ENCODE measurements at regions not wholly inside any gene's neighbourhood (a gene's known extent, or its start where the extent isn't known, plus 50 kb on each side); places are given as distances from the start of the nearest gene placed in this dataset.

DNA sequence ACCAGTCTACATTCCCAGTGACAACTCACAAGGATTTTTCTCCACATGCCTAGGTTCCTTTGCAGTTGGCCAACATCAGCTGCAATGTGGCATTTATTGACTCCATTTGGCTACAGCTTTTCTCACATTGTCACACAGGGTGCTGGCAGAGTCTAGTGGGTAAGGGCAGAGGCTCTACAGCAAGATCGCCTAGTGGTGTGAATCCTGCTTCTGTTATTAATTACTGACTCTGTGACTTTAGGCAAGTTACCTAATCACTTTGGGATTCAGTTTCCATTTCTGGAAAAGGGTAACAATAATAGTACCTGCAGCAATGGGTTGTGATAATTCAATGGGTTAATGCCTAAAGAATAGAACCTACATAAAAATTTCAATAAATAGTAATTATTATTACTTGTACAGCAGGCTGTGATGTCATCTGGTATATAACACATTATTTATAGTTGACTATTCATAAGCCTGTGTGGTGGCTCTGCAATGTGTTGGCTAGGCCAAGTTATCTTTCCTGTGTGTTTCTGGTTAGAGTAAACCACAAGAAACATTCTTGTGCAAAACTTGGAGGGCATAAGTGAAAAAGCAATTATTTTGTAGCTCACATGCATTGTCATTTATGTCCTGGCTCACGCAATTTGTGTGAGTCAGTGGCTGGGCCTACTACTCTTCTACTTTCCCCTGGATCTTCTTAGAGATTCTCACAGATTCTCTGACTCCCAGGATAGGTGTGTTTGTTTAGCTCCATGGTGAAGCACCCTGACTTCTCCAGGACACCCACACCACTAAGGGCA, 59.5 kb downstream of the PTGS2 start:
- ATAC-seq (no peak), DNase-seq (no peak)
- intact Hi-C loops (cut with micrococcal nuclease), result no loop called here

DNA sequence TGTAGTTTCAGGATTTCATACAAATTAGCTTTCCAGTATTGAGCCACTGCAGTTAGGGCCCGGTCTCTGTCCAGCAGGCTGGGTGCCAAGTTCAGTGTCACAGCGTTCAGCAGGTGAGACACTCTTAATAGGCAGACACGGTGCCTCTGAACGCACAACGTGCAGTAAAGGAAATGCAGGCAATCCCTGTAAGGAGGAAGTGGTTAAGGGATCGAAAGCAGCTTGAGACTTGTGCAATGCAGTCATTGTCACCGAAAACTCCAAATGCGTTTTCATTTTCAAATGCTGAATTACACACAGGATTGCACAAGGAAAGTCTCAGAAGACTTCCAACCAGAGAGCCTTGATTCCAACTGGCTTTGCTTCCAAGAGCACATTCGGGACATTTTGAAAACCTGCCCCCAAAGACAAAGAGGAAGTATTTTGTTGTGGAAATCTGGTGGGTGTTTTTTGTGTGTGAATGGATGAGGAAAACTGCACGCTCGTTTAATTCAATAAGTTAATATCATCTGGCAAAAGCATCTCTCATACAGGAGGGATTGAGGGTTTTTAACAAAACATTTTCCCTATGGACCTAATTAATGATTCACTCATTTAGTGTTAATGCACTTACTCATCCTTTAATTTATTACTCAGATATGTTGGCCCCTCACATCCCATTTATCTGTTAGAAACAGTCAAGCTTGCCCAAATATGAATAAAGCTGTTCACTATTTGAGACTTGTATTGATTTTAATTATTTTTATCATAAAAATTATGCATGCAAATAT, 61.6 kb downstream of the PTGS2 start:
- ATAC-seq (peak; percentile 88), DNase-seq (peak; percentile 56)
- intact Hi-C loops (cut with micrococcal nuclease), result no loop called here

DNA sequence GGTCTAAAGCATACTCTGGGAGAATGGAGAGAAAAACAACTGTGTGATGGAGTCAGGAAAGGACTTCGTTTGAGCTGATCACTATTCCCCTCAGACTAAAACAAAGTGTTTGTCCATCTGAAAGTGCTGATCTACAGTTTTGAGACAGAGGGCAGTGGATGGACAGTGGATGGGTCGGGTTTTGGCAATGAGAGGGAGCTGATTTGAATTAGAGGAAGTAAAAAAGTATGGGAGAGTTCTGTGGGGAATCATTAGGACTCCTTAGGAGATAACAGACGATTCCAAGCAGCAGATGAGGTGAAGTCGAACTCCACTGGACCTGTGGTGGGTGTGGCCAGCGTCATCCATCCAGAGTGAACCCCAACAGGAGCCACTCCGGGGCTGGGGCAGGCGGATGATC, 62.3 kb downstream of the PTGS2 start:
- ATAC-seq (peak; percentile 39), DNase-seq (no peak)
- intact Hi-C loops (cut with micrococcal nuclease), result no loop called here

DNA sequence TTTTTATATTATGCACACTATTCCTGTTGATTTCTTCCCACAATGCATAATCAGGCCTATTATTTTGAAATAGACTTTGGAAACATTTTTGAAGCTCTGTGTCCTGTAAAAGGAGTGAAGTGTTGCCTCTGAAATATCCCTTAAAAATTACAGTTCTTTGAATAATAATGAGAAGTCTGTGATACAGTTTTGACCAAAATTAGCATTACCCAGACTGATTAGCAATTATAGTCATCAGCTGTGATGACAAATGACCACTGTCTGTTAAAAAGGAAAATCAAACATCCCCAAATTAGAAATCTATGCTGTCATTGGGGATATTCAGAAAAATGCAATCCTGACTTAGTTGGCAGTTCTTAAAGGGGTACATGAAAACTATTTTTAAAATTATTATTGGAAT, 63.7 kb downstream of the PTGS2 start:
- intact Hi-C loops (cut with micrococcal nuclease), result no loop called here
- DNase-seq, result no peak
- no peak for ATAC-seq

DNA sequence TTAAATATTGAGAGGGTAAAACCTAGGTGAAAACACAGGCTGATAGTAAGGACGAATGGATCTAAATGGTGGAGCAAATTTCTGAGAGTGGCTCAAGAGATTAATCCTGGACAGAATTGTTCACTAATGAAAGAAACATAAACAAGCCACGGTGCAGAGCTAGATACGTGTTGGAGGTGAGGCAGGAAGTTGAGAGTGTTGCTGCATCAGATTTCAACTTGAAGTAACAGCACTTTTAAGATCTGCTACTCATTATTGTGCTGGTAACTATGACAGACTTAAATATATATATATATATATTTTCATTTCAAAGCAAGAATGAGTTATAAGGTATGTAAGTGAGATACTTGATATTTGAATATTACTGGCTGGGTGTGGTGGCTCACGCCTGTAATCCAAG, 64.9 kb downstream of the PTGS2 start:
- ATAC-seq, result no peak
- intact Hi-C loops (cut with micrococcal nuclease), result no loop called here
- no peak for DNase-seq

DNA sequence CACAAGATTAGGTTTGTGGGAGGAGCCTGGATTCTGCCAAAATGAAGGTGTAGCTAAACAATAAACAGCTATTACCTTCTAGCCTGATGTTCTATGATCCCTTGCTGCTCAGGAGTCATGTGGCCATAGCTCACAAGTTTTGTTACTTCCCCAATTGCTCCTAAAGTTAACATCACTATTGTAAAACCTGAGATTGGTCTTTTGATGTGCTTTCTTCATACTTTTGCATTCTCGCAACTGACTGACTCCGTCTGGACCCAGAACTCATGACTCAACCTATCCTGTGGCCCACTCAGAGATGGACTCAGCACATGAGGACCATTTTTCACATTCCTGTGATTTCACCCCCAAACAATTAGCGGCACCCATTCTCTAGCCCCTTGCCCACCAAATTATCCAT, 69.1 kb downstream of the PTGS2 start:
- ATAC-seq, result no peak
- intact Hi-C loops (cut with micrococcal nuclease), result no loop called here
- DNase-seq, result no peak

DNA sequence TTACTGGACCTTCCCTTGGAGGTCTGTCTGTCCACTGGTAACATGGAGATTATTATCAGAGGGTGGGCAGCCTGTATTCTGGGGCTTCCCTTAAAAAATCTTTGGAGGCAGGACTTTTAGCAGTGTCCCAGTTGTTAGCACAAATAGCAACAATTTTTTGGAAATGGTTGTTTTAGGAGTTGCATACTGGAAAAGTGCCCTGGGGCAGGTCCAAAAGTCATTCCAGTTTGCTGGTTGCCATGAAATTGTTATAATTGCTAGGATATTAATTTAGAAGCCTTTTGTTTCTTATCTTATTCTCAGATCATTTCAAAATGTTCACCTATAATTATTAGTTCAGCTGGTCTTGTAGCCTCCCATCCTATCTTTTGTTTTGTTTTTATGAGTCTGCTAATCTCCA, 71.0 kb downstream of the PTGS2 start:
- ATAC-seq (no peak), DNase-seq (no peak)
- intact Hi-C loops (cut with micrococcal nuclease), result loop anchor here (5.0 kb wide), 1 partner anchor 378 kb away; no protein-coding TSS in a partner anchor

DNA sequence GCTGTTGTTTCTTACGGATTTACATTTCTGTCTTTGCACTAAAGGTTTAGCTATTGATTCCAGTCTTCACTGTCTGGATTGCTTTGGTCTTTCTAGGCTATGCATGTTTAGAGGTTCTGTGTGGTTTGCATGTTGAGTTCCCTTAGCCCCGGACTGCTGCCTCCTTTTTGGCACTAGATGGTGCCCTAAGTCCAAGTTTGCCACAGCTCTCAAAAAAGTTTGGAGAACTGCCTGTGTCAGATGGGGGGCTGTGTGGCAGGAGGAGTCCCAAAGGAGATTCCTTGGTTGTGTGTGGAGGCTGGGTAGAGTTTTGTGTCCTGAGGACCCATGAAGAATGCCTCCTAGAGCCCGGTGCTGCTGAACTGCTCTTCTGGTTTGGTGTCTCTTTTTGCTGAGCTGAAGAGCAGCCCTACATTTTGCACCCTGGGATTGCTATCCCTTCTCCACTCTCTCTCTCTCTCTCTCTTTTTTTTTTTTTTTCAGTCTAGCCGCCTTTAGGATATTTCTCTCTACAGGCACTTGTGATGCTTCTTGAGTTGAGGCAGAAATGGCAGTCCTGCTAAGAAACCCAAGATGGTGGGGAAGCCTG, 74.4 kb downstream of the PTGS2 start:
- ATAC-seq (peak; percentile 74), DNase-seq (no peak)
- intact Hi-C loops (cut with micrococcal nuclease), result loop anchor here (5.0 kb wide), 1 partner anchor 381 kb away; no protein-coding TSS in a partner anchor

DNA sequence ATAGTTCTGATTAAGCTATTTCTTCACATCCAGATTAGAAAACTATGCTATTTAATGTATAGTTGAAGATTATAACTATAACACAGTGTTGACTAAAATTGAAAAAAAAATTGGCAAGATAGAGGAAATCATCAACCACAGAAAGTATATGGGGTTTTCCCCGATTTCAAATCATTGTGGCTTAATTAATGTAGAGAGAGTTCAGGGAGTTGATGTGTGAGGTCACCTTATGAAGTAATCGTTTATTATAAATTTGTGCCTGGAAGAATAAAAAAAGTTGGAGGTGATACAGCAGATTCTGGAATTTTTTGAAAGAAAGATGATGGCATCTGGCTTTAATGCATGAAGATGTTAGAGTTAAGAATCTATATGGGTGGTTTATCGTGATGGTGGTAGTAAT, 84.3 kb downstream of the PTGS2 start:
- DNase-seq (no peak), ATAC-seq (no peak)
- intact Hi-C loops (cut with micrococcal nuclease), result no loop called here

DNA sequence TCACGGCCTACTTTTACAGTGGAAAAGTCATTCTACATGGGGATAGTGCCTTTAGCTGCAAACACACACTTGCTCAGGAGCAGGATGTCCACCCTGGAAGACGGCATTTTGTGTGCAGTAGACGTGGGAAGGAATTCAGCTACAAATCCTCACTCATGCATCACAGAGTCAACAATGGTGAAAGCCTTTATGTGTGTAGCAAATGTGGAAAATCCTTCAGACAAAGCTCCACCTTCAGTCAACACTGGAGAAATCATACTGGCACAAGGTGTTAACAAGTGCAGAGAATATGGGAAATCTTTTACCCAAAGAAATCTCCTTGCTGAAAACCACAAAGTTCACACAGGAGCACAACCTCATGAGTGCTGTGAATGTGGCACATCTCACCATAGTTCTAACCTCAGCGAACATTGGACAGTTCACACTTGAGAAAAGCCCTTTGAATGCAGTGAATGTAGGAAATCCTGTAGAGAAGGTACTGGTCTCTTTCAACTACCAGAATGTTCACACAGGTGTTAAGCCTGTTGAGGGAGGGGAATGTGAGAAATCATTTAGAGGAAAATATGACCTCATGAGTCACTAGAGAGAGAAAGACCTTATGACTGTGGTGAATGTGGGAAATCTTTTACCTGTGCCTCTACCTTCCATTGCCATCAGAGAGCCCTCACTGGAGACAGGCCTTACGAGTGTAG, 101.8 kb downstream of the PTGS2 start:
- DNase-seq, result no peak
- intact Hi-C loops (cut with micrococcal nuclease), result no loop called here
- ATAC-seq, result no peak

DNA sequence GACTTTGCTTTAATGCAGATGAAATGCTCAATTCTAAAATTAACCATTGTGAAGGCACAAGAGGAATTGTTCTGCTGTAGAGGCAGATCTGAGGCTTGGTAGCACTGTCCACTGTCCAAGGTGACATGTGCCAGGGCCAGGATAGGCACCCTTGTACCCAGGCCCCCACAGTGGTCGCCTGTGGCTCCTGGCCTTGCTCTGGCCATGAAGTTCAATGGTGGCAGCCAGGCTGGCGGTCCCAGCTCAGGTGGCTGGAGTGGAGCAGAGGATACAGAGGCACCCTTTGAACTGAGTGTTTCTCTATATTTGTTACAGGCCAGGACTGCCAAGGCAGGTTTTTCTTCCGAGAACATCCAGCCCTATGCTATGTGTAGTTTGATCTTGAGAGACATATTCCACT, 102.6 kb downstream of the PTGS2 start:
- no peak for ATAC-seq
- intact Hi-C loops (cut with micrococcal nuclease), result no loop called here
- no peak for DNase-seq

DNA sequence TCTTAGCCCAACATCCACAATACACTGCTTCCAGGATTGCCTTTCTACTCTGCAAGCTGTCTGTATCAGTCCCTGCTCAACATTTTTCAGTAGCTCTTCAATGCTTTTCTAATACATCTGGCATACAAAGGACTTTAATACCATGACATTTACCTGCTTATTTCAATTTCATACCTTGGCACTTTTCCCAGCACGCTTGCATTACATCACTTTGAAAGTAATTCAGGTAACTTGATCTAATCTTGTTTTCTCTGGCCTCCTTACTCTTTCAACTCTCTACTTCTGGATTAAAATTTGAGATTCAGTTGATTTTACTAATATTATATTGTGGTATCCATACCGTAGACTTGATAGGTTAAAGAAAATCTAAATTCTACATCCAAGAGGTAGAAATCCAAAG, 103.0 kb downstream of the PTGS2 start:
- intact Hi-C loops (cut with micrococcal nuclease), result no loop called here
- DNase-seq (no peak), ATAC-seq (no peak)

DNA sequence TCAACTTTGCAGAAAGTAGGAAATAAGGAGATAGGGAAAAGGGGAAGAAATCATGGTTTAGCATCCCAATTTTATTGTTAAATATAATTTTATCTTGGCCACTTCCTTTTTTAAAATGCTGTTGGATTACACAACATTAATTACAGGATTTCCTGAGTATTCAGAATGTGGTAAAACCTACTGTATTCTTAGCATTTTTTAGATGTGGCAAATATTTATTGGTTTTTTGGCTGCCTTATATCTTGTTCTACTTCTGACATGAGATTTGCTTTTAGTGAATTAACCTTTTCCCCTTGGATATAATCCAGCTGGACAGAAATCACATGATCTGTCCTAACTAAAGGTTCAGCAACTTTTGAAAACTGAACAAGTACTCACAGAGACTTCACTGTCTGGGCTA, 104.9 kb downstream of the PTGS2 start:
- ATAC-seq (no peak), DNase-seq (no peak)
- intact Hi-C loops (cut with micrococcal nuclease), result no loop called here

DNA sequence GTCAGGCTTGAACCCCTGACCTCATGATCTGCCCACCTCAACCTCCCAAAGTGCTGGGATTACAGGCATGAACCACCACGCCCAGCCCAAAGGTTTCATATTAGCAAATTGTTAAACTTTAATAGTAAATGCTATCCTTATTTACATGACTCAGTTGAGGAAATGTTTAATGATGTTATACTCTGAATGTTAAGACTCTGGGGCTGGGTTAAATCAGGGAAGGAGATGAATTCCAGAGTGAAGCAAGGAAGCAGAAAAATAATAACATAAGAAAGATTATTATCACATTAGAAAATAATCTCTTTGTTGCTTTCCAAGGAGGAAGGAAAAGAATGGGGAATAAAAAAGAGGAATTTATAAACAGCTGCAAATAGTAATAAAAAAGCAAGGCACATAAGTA, 105.3 kb downstream of the PTGS2 start:
- DNase-seq (no peak), ATAC-seq (no peak)
- intact Hi-C loops (cut with micrococcal nuclease), result no loop called here

DNA sequence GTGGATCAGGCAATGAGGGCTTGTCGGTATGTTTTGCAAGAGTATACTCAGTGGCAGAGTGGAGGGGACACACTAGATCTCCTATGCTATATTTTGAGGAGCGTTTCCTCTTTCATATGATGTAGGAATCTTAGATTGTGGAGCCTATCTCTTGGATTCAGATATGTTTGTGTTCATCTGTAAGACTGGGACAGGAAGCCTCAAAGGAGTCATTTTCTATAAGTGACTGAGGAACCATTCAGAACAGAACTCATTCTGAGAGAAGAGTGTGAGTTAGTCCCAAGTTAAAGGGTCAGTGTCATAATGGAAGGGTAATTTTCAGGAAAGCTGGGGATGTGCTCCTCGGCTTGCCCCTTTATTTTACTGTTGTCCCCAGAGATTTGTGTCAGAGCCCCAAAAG, 107.7 kb downstream of the PTGS2 start:
- DNase-seq (no peak), ATAC-seq (no peak)
- intact Hi-C loops (cut with micrococcal nuclease), result no loop called here

DNA sequence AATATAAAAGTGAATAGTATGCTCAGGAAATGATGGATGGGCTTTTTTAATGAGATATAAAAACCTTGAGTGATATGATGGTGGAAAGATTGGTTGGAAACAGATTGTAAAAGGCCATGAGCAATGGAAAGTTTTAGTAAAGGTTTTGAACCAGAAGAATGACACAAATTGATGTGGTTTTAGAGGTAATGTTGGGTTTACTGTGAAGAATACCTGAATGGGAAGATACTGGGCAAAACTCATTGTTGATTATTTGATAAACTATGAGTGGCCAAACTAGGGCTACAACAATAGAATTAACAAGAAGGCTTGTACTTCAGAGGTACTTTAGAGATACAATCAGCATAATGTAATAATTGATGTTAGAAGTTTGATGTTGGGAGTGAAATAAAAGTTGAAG, 108.5 kb downstream of the PTGS2 start:
- ATAC-seq (no peak), DNase-seq (no peak)
- intact Hi-C loops (cut with micrococcal nuclease), result no loop called here

DNA sequence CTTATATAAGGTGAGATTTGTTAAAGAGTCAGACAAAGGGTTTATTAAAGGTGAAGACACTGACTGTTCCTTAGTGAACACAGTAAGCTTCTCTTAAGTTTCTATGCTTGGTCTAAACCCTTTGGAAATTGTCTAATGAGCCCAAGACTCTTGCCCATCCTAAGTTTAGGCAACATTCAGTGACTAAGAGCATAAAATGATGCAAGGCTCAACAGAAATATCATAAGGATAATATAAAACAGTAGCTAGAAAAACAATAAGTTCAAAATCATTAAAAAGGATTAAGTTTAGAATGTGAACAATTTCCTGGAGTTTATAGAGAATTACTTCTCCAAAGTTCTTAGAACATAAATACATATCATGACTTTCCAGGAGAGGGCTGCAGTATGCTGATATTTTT, 108.9 kb upstream of the PDC start:
- DNase-seq (no peak), ATAC-seq (no peak)
- intact Hi-C loops (cut with micrococcal nuclease), result no loop called here

DNA sequence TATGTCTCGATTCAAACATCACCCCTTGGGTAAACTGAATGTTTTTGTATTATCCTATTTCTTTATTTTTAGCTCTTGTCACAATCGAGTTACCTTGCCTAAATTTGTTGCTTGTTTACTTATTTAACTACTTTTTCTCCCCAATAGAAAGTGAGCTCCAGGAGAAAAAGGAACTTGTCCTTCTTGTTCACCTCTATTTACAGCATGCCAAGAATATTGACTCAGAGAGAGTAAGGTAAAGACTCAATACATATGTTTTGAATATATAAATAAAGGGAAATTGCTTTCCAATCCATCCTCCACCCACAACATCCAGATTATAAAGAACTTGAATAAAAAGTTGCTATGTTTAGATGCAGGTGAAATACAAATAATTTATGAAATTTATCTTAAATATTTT, 107.3 kb upstream of the PDC start:
- ATAC-seq (no peak), DNase-seq (no peak)
- intact Hi-C loops (cut with micrococcal nuclease), result no loop called here

DNA sequence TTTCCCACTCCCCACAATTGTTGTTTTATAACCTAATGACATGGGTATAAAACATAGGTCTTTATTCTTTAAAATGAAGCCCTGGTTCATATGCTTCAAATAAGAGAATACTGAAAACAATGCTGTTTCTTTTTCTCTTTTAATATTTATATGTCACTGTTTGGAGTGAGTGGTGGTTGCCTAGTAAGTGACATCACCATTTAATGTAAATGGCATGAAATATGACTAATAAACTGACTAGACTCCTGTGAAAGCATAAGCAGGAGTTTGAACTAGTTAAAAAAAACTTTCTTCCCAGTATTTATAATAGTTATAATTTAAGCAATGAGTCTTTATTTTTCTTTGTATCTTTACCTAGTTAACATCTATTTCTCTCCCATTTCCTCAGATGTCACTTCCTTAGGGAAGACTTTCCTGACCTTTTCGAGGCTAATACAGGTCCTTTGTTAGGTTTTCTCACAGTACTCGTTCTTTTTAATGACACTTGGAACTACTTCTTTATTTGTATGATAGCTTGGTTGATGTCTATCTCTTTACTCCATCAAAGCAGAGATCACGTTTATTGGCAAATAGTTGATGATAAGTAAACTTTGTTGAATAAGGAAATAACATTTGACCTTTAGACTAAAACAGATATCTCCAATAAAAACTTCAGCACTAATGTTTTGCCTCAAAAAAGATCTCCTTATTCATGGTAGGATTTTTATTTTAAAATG, 105.4 kb upstream of the PDC start:
- intact Hi-C loops (cut with micrococcal nuclease), result no loop called here
- no peak for DNase-seq
- no peak for ATAC-seq

Measured in left ventricle myocardium superior (tissue), 1 donor.